Activated T-helper 2 cell treated with anti-CD3 and anti-CD28 coated beads, Interferon-gamma antibody, Interleukin-2, Interleukin-4, amounts not matched to agents 10 μg/mL and 5 μg/mL and 100 μg/mL, durations not matched to agents 14 hours and 24 hours and 36 hours (primary cell): ENCODE measurements at regions not wholly inside any gene's neighbourhood (a gene's known extent, or its start where the extent isn't known, plus 50 kb on each side); places are given as distances from the start of the nearest gene placed in this dataset.

Source experiments
- DNase-seq: peaks from one replicate; pipeline ENCODE4 v3.0.0; 2021; ENCODE audit warnings: low spot score
- H3K27ac Mint-ChIP-seq: one replicate; pipeline ENCODE4 v1.8.0; 2021; ENCODE audit warnings: mixed read lengths
- H3K27me3 Mint-ChIP-seq: one replicate; pipeline ENCODE4 v1.8.0; 2021; ENCODE audit warnings: low read depth, mixed read lengths
- H3K36me3 Mint-ChIP-seq: one replicate; pipeline ENCODE4 v1.8.0; 2021; ENCODE audit warnings: low read depth, mixed read lengths
- H3K4me1 Mint-ChIP-seq: one replicate; pipeline ENCODE4 v1.8.0; 2021; ENCODE audit warnings: low read depth, mixed read lengths
- H3K4me3 Mint-ChIP-seq: one replicate; pipeline ENCODE4 v1.8.0; 2021; ENCODE audit warnings: low read depth, mild to moderate bottlenecking, moderate library complexity, mixed read lengths
- H3K9me3 Mint-ChIP-seq: one replicate; pipeline ENCODE4 v1.8.0; 2021; ENCODE audit warnings: mixed read lengths
- intact Hi-C: fragments of 100-400 bp; cut with micrococcal nuclease; formaldehyde crosslinking; loops from one replicate; pipeline ENCODE4 v1.15.1; 2023

- H3K36me3 Mint-ChIP-seq: no peaks in the 10 kb centered on the region
- H3K27ac Mint-ChIP-seq: no peak overlapping the region
- no peak overlapping the region for H3K4me3 Mint-ChIP-seq
- H3K27me3 Mint-ChIP-seq: no peaks in the 10 kb centered on the region
- H3K9me3 Mint-ChIP-seq: no peaks in the 10 kb centered on the region
- H3K4me1 Mint-ChIP-seq: no peaks in the 10 kb centered on the region
- DNase-seq: no peak
- intact Hi-C loops: no loop called here
Observed at GRCh38 chr5:110366716-110367115, 359.8 kb downstream of the TMEM232 start.
